D341Med (cell line): ENCODE measurements at regions not wholly inside any gene's neighbourhood (a gene's known extent, or its start where the extent isn't known, plus 50 kb on each side); places are given as distances from the start of the nearest gene placed in this dataset.

Source experiments
- DNase-seq: peaks from one replicate; pipeline ENCODE4 v3.0.0; 2012; ENCODE audit warnings: low spot score

DNA sequence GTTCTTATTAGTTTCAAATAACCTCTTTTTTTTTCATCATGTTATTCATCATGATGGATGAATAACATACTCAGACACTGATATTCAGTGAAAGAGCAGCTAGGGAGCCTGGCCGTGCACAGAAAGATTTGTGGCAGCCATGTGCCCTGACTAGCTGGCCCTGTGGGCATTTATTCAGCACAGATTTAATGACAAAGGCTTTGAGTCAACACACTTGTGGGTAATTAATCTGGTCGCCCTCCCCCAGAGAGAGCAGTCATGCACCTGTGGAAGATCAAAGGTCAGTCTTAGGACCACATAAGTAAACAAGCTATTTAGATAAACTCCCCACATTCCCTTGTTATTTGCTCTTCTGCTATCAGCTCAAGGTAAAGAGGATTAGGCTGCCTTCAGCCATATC is 153.2 kb upstream of the HMCN1 start:
- no peak for DNase-seq

DNA sequence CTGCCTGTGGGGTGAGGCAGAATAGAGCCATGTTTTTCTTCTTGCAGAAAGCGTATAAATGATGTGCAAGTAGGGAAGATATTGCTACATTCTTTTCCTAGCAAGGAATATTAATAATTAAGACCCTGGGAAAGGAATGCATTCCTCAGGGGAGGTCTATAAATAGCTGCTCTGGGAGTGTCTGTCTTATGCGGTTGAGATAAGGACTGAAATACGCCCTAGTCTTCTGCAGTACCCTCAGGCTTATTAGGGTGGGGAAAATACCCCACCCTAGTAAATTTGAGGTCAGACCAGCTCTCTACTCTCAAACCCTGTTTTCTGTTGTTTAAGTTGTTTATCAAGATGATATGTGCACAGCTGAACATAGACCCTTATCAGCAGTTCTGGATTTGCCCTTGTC is 155.9 kb upstream of the HMCN1 start:
- DNase-seq, result no peak

DNA sequence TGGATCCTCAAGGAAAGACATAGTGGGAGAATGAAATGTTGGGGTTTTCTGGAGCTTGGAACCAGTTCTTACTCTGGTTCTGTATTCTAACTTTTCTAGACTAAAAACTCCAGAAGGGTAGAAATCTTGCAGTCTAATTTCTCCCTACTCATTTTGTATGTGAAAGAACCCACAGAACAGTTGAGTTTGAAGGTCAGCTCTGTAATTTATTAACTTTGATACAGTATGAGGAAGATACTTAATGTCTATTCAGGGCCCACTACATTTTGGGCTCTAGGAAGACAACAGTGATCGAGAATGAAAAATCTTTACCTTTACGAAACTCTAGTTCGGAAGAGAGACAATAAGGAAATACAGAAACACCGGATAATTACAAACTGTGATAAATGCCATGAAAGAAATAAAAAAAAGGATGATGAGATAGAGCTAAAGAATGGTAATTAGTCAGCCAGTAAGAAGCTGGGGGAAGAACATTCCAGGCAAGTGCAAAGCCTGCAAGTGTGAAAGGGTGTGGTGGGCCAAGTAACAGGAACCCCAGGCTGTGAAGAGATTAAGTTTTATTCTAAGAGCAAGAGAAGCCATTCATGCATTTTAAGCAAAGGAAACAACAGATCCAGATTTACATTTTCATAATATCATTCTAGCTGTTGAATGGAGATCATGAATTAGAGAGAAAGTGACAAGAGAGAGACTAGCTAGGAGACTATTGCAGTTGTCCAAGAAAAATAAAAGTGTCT is 159.9 kb upstream of the HMCN1 start:
- no peak for DNase-seq

DNA sequence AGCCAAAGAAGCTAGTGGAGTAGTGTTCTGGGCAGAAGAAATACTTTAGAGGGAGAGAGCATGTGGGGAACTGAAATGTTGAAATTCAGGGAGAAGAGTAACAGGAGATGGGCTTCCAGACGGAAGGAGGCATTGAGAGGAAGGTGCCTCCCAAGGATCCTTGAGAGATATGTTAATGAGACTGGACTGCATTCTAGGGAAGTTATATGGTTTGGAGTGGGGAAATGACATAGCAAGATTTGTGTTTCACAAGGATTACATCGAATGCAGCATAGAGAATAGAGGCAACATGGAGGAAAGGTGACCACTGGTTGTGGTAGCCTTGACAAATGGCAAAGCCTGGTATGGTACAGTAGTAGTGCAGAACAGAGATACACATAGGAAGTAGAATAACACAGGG is 160.5 kb upstream of the HMCN1 start:
- no peak for DNase-seq

DNA sequence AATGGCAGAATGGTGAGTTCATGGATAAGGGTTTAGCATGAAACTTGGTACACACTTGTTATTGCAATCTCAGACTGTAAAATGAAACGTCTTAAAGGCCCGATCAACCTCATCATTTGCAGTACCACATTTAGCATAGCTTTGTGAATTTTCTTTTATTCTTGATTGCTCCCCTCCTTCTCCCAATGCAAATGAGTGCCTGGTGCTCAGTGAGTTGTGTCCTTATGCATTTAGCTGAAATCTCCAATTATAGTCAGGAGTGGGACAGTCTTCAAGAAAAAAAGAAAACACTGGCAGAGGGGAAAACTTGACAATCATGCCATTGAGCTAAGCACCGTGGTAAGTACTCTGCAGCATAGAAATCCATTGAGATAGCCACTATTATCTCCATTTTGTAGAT is 161.0 kb upstream of the HMCN1 start:
- no peak for DNase-seq

DNA sequence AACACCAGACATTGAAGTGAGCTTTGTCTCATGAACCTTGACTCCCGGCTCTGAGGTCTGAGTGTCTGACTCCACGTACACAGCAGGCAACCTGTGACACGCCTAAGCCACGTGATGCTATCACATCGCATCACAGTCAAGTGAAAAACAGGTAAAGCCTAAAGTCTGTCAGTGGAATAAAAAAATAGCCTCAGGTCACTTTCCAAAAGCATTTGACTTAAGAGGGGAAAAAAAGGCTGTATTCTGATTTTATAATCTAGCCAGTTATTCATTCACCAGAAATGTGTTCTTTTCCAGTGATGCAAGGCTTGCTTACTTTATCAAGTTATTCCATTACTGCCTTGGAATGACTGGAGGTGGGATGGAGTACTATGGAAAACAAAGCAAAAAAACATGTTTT is 163.2 kb upstream of the HMCN1 start:
- no peak for DNase-seq

DNA sequence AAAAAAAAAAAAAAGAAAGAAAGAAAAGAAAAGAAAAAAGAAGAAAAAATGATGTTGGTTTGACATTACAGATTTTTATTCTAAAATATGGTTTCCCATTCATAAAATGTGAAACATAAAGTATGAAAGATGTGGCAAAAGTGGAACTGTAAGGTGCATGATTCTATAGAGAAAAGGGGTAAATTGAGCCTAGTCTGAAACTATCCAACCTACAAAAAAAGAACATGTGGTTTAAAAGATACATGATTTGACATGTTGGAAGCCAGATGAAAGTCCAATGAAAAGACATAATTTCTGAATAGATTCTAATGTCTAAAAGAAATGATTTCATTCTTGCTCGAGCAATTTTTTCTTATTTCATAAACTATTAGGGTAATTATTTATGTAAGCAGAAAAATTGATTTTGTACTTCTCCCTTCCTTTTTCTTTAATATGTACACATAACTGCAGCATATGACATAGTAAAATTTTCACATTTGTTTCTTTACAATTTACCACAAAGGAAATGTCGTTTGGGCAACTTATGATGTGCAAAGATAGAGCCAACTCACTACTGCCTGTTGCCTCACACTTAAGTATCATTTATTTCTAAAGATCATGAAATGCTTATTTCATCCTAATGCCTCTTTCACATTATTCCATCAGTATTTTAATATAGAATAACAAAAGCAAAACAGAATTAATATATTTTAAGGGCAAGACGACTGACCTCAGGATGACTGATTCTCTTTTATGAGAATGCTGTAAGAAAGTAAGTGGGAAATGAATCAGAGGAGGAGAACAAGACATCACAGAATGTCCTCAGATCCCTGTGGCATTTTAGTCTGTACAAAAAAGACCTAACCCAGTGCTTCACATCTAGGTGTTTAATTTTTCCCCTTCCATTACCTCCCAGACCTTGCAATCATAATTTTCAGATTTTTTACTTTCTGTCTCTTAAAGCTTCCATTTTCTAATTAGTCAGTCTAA is 165.8 kb upstream of the HMCN1 start:
- DNase-seq, result no peak

DNA sequence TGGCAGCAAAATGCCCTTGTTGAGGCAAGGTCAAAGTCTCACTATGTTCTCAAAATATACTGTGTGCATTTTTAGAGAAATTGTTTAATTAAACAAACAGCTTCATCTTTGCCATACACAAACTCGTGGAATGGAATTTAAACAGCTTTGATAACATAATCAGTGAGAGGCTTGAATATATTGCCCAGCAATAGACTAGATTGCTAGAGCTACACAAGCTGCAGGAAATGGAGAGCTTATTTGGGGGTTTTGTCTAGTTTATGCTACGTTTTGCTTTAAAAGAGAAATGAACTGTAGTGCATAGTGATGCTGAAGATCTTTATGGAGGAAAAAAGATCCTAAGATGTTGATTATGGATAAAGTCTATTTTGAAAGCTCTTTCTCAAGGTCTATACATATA is 166.8 kb upstream of the HMCN1 start:
- DNase-seq, result no peak

DNA sequence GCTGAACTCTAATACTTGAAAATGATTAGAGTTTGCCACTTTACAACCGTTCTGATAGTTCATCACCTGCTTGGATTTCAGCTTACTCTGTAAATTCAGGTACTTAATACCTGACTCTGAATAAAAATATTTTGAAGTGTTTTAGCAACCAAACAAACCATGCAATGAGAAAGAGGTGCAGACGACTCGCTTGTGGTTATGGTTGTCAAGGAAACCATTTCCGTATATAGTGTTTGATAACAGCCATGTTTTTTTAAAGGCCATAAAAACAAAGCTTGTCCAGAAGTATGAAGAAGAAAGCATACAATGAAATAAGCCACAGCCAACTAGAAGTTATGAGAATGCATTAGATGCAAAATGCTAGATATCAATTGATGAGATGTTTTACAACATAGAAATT is 167.2 kb upstream of the HMCN1 start:
- no peak for DNase-seq

DNA sequence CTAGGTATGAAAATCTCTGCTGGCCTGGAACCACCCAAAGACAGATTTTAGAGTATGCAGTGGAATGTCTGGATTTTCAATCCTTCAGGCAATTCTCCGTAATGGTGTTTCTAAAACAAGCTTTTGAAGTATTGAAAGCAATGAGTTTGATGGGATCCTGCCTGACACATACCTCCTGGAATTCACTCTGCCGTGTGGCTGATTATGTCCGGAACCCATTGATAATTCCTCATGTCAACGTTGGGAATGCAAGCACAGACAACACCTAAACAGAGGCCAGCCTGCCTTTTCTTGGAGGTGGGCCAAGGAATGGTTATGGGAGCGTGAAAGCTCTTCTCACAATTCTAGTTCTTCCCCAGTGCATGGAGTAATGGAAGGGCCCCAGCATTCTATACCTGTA is 168.9 kb upstream of the HMCN1 start:
- DNase-seq, result no peak

DNA sequence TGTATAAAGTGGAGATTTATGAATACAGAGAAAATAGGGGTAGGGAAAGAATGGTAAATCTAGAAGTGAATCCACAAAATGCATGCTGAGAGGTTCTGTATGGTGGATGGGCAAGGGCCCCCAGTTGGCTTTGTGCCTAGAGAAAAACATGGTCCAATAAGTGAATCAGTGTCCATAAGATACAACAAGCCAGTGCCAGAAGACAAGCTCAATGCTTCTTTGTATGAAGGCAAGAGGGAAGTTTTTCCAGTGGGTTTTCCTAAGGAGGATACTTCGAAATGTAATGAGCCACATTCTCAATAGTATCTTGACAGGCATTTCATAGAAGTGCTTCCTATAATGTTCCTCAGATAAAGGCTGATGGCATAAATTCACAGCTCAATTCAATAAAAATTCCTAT is 169.4 kb upstream of the HMCN1 start:
- DNase-seq, result no peak

DNA sequence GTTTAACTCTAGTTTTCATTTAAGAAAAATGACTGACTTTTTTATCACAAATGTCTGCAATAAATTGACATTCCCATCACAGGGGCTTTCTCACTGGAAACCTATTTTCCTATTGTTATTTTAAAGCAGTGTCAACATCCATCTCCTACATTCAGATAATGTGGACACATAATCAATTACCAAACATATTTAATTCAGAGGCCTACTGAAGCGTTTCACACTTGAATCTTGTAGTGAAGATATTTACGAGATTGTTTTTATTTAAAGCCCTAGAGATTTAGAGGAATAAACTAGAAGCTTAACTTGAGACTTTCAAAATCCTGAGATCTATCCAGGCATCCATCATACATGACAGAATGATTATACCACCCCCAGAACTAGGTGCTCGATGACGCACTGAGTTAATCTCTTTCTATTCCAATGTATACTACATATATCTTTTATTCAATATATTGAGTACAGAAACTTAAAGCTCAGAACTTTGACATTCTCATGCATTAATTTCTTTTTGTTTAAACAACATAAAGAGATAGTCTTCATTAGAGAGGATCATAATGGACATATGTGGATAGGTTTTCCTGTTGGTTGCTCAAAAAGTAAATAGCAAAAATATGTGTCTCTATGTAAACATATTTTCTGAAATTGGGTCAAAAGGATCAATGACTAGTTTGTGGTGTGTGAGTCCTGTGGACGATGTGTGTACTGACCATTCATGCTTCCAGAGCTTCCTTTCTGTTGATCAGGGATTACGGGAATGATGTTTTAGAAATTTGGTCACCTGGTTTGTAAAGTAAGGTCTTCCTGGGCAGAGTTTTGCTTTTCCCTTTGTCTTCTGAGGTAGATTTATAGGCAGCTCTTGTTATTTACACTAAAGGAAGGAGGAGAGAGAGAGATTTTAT is 171.5 kb upstream of the HMCN1 start:
- no peak for DNase-seq

DNA sequence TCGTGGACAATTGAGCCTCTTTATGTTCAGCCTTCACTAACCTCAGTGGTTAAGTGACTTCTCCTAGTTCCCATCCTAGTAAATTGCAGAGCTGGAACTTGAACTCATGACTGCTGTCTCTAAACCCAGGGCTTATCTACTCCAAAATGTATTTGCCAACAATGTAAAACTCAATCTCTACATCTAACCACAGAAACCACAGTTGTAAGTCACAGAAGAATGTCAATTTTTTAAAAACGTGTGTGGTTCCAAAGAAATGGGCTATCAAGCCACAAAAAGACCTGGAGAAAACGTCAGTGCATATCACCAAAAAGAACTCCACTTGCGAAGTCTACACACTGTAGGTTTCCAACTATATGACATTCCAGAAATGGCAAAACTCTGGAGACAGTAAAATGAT is 172.6 kb upstream of the HMCN1 start:
- DNase-seq, result no peak

DNA sequence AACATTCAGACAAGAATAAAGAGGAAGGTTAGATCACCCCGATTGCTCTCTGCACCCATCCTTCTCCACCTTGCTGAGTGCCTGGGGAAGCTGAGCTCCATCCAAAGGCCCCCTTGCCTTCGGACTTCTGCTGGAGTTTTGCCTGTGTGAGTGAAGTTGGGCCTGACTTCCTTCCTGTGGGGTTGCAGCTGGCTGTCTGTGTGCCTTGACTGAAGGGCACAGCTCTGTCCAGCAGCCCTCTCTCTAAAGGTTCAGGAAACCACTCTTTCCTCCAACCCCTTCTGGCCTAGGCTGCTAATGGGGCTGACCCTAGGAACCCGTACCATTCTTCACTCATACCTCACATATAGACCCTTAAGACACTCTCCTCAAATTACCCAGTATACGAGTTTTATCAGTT is 173.4 kb upstream of the HMCN1 start:
- no peak for DNase-seq

DNA sequence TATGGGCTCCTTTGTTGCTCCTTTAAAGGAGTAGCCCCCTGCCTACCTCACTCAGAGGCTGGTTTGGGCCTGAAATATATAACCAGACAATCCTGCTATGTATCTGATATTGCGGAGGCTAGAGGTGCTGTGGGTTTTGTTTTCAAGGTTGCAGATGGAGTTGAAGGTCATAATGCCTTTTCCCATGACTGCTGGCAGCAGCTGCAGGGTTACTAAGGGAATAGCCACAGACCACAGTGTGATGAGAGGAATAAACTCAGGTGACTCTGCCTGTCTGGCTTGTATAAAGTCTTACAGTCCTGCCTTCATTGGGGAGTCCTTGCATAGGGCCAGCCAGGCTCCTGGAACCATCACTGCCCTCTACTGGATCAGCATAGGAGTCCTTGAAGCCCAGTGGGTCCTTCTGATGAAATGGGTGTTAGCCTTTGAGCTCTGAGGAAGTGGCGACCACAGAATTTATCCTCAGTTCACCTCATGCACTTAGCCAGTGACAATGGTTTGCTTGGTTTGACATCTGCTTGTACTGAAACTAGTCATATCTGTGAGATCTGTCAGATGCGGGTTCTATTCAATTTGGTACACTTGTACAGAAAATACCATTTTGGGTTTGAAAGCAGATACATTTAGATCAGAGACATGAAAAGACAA is 174.4 kb upstream of the HMCN1 start:
- DNase-seq, result peak; percentile 53

DNA sequence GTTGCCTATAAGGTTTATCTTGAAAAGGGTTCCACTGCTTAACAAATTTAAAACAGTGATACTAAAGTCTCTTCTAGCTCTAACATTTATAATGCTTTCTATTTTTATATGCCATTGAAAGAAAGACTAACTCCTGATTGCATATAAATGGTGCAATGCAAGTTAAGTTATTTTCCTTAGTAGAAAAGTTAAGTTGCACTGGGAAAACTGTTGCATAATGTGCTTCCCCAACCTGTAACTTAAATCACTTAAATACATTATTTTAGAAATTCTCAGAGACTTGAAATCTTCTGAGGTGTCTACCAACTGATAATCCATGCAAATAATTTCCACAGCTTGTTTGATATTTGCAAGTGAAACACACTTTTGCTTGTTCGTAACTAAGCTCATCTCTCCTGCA is 175.0 kb upstream of the HMCN1 start:
- DNase-seq, result no peak

DNA sequence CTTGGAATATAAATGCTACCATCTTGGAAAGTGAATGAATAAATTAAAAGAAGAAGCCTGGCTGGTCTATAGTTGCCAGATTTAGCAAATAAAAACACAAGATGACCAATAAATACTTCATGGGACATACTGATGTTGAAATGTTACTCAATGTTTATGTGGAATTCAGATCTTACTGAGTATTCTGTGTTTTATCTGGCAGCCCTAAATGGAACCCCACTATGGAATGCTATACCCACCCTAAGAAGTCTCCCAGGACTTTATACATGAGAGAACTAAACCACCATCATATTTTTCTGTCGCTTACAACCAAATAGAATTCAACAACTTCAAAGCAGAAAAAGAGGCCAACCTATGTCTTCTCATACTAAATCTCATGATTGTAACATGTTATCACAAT is 177.6 kb upstream of the HMCN1 start:
- no peak for DNase-seq

DNA sequence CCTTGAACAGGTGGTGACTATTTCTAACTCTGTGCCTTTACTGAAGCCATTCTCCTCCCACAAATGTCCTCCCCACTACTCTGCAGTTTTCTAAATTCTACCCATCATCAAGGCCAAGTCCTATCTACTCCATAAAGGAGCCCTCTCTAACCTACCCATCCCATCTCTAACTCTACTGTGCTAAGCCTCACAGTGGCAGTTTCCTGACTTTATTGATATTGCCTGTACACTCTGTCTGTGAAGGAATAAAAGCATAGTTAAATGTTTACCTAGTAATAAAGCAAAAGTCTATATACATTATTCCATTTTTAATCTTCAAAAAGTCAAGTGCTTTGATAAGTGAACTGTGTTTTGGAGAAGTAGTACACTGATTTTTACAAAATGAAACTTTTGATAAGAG is 178.4 kb upstream of the HMCN1 start:
- DNase-seq, result no peak

DNA sequence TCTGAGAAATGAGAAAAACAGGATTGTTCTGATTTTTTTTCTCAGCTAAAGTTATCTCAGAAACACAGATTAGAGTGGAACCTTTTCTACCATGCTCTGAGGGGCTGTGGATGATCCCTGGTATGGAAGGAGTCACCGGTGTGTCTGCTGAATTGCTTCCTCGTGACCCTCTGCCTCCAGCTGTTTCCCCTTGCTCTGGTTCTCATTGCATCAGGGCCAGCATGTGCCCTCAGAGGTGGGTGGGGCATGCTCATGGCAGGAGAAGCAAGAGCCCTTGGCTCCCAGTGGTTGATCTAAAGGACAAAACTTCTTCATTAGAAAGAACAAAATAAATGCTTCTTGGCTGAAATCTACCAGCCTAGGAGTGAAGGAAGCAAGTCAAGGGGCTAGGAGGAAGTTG is 183.2 kb upstream of the HMCN1 start:
- no peak for DNase-seq

DNA sequence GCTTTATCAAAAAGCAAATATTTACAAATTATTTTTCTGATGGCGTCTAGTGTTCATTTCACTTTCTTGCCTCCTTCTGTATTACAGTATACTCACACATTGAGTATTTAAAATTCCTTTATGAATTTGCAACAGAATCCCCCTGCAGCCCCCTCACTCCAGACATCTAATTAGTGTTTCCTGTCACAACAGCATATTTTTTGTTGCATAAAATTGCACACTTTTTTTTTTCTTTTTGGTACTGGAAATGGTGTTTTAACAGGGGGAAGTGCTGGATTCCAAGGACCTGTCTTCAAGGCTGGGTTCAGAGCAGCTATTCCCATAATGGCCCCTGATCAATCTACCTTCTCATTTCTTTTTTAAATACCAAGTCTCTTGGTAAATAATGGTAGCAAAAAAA is 184.3 kb upstream of the HMCN1 start:
- DNase-seq, result no peak

DNA sequence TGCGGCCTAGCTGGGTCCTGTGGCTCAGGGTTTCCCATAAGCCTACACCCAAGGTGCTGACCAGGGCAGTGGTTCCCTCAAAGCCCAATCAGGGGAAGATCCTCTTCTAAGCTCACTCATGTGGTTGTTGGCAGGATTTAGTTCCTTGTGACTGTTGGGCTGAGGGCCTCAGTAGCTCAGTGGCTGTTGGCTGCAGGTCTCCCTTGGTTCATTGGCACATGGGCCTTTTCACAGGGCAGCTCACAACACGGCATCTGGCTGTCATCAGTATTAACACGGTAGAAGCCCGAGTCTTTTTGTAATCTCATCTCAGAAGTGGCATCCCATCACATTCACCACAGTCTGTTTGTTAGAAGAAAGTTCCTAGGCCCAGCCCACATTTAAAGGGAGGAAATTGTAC is 188.2 kb upstream of the HMCN1 start:
- no peak for DNase-seq

DNA sequence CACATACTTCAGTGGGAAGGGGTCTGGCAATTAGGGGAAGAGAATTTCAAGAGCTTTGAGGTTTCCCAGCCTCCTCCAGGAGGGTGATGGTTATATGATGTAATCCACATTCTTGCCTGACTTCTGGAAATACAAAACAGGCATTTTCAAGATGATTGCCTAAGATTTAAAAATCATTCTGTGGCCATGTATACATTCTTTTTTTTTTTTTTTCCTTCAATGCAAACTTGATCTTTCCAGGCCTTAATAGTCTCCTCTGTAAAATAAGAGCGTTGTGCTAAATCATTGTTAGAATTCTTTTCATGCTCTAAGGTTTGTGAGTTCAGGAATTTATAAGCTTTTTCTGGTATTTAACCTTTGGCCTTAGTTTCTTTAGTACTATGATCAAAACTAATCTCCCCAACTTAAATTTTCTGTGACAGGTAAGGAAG is 192.3 kb upstream of the HMCN1 start:
- DNase-seq, result no peak
